Thoracic aorta (tissue), 2 donors: ENCODE measurements at regions not wholly inside any gene's neighbourhood (a gene's known extent, or its start where the extent isn't known, plus 50 kb on each side); places are given as distances from the start of the nearest gene placed in this dataset.

Experiments used
- ATAC-seq: fragments of 150-250 bp; one replicate; pipeline ENCODE4 v1.8.0; 2017; ENCODE audit warnings: low read depth; ENCODE audit not compliant: insufficient number of reproducible peaks, low FRiP score
- DNase-seq: peaks from one replicate; pipeline ENCODE4 v3.0.0-alpha.2; 2020; ENCODE audit warnings: low spot score
- H3K27ac ChIP-seq, 2 donors: fragments of 200-600 bp; sonication (generic); 1 replicate in 1 of 2; 2 replicates in 1 of 2; pipeline ENCODE4 v1.5.1; 2016; ENCODE audit warnings: mild to moderate bottlenecking in 2 of 2, moderate library complexity in 2 of 2
- H3K27me3 ChIP-seq: fragments of 200-600 bp; sonication (generic); replicated peaks from 2 replicates; pipeline ENCODE4 v1.6.0; 2016; ENCODE audit warnings: mild to moderate bottlenecking; ENCODE audit not compliant: insufficient read depth
- H3K36me3 ChIP-seq: fragments of 200-600 bp; sonication (generic); one replicate; pipeline ENCODE4 v1.5.1; 2016
- H3K4me1 ChIP-seq, 2 donors: fragments of 200-600 bp; sonication (generic); 1 replicate in 1 of 2; 2 replicates in 1 of 2; pipeline versions ENCODE4 v1.5.1 to v1.6.0; 2016; ENCODE audit warnings: low read depth in 2 of 2, mild to moderate bottlenecking in 1 of 2; ENCODE audit not compliant: control insufficient read depth in 1 of 2
- H3K4me3 ChIP-seq: fragments of 200-600 bp; sonication (generic); 2 replicates; pipeline ENCODE4 v1.5.1; 2016; ENCODE audit warnings: mild to moderate bottlenecking
- H3K9me3 ChIP-seq: fragments of 200-600 bp; sonication (generic); 2 replicates; pipeline ENCODE4 v1.5.1; 2016
- TF ChIP-seq, protein P1 (sequence below): fragments of 200-600 bp; sonication (generic); IDR thresholded peaks from one replicate; pipeline ENCODE4 v1.5.1; 2019; ENCODE audit warnings: antibody characterized with exemption

- Histone ChIP-seq H3K36me3 (no peaks in the 10 kb centered on the region), H3K4me3 (no peak overlapping the region), H3K9me3 (no peaks in the 10 kb centered on the region), H3K4me1 (no peaks in the 10 kb centered on the region), H3K27ac (no peak overlapping the region), H3K27me3 (no peaks in the 10 kb centered on the region)
- DNase-seq = no peak
- no peak for ATAC-seq
- TF ChIP-seq, protein P1, sequence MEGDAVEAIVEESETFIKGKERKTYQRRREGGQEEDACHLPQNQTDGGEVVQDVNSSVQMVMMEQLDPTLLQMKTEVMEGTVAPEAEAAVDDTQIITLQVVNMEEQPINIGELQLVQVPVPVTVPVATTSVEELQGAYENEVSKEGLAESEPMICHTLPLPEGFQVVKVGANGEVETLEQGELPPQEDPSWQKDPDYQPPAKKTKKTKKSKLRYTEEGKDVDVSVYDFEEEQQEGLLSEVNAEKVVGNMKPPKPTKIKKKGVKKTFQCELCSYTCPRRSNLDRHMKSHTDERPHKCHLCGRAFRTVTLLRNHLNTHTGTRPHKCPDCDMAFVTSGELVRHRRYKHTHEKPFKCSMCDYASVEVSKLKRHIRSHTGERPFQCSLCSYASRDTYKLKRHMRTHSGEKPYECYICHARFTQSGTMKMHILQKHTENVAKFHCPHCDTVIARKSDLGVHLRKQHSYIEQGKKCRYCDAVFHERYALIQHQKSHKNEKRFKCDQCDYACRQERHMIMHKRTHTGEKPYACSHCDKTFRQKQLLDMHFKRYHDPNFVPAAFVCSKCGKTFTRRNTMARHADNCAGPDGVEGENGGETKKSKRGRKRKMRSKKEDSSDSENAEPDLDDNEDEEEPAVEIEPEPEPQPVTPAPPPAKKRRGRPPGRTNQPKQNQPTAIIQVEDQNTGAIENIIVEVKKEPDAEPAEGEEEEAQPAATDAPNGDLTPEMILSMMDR = no peak
Measured at GRCh38 chr18:42525905-42526304, 570.9 kb downstream of the PIK3C3 start.

DNA sequence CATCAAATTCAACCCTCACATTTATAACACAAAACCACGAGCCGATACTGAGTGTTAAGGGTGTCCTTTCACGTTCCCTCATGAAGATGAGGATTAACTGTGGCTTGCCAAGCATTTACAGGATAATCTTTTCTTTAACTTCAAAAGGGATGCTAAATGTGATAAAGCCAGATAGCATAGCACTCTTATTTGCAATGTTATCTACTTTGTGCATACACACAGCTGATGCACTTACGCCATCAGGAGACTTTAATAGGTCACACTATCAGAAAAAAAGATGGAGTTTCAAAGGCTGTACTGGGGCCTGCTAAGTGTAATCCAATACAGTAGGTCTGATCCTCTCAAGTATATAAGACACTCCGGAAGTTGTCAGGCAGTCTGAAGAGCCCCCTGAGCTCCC is 572.7 kb downstream of the PIK3C3 start:
- TF ChIP-seq, protein P1 = no peak
- H3K4me1 ChIP-seq = no peaks in the 10 kb centered on the region
- no peak overlapping the region for H3K27ac ChIP-seq
- no peaks in the 10 kb centered on the region for H3K36me3 ChIP-seq
- DNase-seq (no peak), ATAC-seq (no peak)
- H3K27me3 ChIP-seq = no peaks in the 10 kb centered on the region
- no peaks in the 10 kb centered on the region for H3K9me3 ChIP-seq
- H3K4me3 ChIP-seq = no peak overlapping the region

DNA sequence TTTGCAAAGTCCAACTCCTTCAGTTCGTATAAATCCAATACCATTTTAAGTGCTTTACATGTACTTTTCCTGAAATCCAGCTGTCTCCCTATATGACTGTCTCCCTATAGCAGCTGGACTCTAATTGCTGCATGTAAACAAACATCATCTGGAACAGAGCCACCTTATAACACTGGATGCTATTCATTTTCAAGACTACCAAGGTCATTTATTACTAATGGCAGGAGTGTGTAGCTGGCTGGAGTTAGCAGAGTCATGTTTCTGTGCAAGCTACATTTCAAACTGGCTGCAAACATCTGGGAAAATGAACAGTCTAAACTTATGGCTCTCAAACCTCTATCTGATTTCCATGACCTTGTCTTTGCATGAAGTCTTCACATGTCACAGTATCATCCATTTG is 575.2 kb downstream of the PIK3C3 start:
- H3K9me3 ChIP-seq = no peaks in the 10 kb centered on the region
- no peak overlapping the region for H3K4me3 ChIP-seq
- no peak for DNase-seq
- H3K27ac ChIP-seq = no peak overlapping the region
- ATAC-seq = no peak
- TF ChIP-seq, protein P1 = no peak
- H3K4me1 ChIP-seq = no peaks in the 10 kb centered on the region
- H3K27me3 ChIP-seq = no peaks in the 10 kb centered on the region
- no peaks in the 10 kb centered on the region for H3K36me3 ChIP-seq

GRCh38 chr18:42532119-42532518 is 577.1 kb downstream of the PIK3C3 start:
- no peaks in the 10 kb centered on the region for H3K36me3 ChIP-seq
- no peaks in the 10 kb centered on the region for H3K4me1 ChIP-seq
- H3K27ac ChIP-seq = no peak overlapping the region
- DNase-seq = no peak
- no peaks in the 10 kb centered on the region for H3K9me3 ChIP-seq
- TF ChIP-seq, protein P1 = no peak
- no peak overlapping the region for H3K4me3 ChIP-seq
- no peaks in the 10 kb centered on the region for H3K27me3 ChIP-seq
- no peak for ATAC-seq

DNA sequence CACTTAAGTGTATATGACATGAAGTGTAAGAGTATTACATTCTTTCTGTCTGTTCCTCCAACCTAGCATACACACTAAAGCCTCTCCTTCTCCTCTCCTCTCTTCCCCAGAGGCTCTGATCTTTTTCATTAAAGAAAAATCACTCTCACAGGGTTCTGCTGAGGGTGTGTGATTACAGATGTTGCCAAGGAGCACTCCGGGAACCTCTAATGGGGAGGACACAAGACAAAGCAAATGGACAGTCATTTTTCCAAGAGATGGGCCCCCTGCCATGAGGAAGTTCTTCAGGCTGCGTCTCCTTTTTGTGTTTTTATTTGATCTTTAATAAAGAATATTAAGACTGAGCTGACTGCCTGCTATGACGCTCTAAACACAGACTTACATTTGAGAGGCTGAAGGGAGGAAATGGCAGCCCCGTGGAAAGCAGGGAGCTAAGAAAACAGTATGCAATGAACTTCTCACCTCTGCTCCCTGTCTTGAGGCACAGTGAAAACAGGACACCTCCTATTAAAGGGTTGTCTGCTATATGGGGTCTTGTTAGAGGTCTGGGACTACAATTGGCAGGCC is 578.1 kb downstream of the PIK3C3 start:
- Histone ChIP-seq H3K4me3 (no peak overlapping the region), H3K27ac (no peak overlapping the region), H3K9me3 (no peaks in the 10 kb centered on the region), H3K4me1 (no peaks in the 10 kb centered on the region), H3K27me3 (no peaks in the 10 kb centered on the region), H3K36me3 (no peaks in the 10 kb centered on the region)
- TF ChIP-seq, protein P1 = no peak
- ATAC-seq (no peak), DNase-seq (no peak)
